ENCODE measurements at regions not wholly inside any gene's neighbourhood (a gene's known extent, or its start where the extent isn't known, plus 50 kb on each side); places are given as distances from the start of the nearest gene placed in this dataset.

DNA sequence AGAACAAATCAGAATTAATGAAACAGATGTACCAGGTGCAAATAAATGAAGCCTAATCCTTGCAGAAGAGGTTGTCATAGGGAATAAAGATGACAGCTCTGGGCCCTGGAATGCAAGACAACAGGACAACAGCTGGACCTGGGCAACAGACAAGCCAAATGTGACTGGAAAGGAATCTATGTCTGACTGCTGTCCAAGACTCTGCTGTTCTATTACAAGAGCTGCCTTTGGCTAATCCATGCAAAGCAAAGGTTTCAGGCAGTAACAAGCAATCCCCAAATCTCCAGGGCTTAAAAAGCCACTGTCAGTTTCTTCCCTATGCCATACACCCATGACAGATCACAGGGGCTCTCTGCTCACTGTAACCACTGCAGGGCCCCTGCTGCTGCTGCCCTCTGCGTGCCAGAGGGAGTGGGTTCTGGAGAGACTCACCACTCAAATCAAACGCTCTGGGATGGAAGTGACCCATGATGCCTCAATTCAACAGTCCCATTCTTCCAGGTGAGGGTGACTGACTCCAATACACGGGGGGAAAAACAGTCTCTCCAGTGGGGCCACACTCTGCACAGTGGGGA is 218.9 kb upstream of the SFSWAP start:
- Histone ChIP-seq H3K4me1 (peaks cover 15% of the 10 kb centered on the region), H3K4me3 (no peak overlapping the region), H3K36me3 (no peaks in the 10 kb centered on the region), H3K9me3 (no peaks in the 10 kb centered on the region), H3K27ac (no peak overlapping the region), H3K27me3 (no peaks in the 10 kb centered on the region)
- peak in 1 of 2 donors; percentile 15 for DNase-seq (ENCODE audit: low spot score in 2 of 2)
- WGBS: 89% methylated on average over 3 of the region's 3 CpGs
- TF ChIP-seq POLR2A (IDR thresholded peaks at IDR 0.05) (no peak), POLR2AphosphoS5 (IDR thresholded peaks at IDR 0.05) (no peak), EP300 (IDR thresholded peaks at IDR 0.05) (no peak)
- TF ChIP-seq, protein P1, sequence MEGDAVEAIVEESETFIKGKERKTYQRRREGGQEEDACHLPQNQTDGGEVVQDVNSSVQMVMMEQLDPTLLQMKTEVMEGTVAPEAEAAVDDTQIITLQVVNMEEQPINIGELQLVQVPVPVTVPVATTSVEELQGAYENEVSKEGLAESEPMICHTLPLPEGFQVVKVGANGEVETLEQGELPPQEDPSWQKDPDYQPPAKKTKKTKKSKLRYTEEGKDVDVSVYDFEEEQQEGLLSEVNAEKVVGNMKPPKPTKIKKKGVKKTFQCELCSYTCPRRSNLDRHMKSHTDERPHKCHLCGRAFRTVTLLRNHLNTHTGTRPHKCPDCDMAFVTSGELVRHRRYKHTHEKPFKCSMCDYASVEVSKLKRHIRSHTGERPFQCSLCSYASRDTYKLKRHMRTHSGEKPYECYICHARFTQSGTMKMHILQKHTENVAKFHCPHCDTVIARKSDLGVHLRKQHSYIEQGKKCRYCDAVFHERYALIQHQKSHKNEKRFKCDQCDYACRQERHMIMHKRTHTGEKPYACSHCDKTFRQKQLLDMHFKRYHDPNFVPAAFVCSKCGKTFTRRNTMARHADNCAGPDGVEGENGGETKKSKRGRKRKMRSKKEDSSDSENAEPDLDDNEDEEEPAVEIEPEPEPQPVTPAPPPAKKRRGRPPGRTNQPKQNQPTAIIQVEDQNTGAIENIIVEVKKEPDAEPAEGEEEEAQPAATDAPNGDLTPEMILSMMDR (IDR thresholded peaks at IDR 0.05): no peak

DNA sequence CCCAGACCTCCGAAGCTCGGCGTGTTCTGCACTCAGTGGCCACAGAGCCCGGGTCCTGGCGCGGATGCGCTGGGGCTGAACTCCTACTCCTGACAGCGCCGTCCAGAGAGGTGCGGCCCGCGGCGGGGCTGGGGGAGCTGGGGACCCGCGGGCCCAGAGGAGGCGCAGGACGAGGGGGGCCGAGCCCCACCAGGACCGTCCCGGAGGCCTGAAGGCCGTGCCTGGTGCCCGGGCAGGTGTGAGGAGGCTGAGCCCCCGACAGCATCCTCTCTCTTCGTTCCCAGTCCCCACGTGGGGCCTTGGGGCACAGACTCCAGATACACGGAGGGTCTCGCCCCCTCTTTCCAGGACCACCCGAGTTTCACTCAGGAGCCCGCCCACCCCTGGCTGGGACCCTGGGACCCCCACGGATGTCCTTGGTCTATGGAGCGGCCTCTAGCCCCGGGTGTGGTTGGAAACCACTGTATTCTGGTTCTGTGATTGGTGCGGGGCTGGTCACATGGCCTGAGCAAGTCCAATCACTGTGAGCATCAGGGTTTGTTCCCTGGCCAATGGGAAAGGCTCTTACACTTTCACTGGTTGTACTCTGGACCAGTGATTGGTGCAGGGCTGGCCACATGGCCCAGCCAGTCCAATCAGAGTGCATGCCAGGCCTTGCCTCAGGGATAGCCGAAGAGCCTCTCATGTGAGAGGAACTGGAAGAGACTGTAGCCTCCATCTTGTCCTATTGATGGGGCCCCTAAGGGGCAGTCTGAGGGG is 217.6 kb upstream of the SFSWAP start:
- TF ChIP-seq, protein P1 (IDR thresholded peaks at IDR 0.05): no peak
- no peak for TF ChIP-seq EP300 (IDR thresholded peaks at IDR 0.05)
- TF ChIP-seq POLR2A (IDR thresholded peaks at IDR 0.05): no peak
- TF ChIP-seq POLR2AphosphoS5 (IDR thresholded peaks at IDR 0.05): no peak
- Histone ChIP-seq H3K9me3 (no peaks in the 10 kb centered on the region), H3K36me3 (no peaks in the 10 kb centered on the region), H3K4me3 (no peak overlapping the region), H3K4me1 (peaks cover 12% of the 10 kb centered on the region), H3K27me3 (no peaks in the 10 kb centered on the region), H3K27ac (no peak overlapping the region)
- no peak for DNase-seq (ENCODE audit: low spot score in 2 of 2)
- 100% methylated on average over 3 of the region's 34 CpGs for WGBS

DNA sequence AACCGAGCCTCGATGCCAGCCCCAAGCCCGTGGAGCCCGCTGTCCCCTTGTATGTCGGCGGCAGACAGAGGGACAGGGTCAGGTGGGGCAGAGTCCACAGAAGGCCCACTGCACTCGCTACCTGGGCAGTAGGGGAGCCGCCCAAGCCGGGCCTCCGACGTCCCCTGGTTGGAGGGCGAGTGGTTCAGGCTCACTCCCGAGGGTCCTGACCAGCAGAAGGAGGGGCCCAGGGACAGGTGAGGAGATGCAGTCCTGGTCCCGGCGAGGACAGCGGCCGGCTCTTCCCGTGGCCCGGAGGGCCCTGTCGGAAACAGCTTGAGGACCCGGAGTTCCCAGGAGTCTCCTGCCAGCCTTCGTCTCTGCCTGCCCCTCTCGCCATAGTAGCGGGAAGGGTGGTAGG is 216.7 kb upstream of the SFSWAP start:
- H3K4me1 ChIP-seq: peaks cover 18% of the 10 kb centered on the region

DNA sequence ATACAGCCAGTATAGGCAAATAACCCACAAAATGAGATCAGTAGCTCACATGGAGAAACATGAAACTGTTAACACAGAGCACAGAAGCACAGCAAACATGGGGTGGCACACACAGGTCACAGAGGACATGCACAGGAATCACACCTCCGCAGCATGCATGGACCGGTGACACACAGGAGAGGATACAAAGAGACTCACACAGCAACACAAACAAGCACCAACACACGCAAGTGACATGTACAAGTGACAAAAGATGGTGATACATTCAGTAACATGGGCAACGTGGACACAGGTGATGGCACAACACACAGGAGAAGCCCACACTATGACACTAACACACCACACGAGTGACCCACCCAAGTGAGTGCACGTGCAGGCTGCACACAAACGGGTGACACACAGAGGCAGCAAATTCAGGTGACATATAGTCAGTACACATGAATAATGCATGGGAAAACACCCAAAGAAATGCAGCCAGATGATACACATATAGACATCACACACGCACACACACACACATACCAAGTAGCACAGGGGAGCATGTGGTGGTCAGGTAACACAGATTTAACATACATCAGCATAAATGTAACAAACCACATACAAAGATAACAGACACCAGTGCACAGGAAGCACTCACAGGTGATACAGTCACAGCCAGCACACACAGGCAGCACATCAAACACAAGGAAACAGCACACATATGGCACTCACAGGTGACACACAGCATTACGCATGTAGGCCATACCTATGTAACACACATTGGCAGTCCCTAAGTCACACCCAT is 216.0 kb upstream of the SFSWAP start:
- Histone ChIP-seq H3K27ac (no peak overlapping the region), H3K27me3 (no peaks in the 10 kb centered on the region), H3K9me3 (no peaks in the 10 kb centered on the region), H3K4me3 (no peak overlapping the region), H3K4me1 (peaks cover 23% of the 10 kb centered on the region), H3K36me3 (no peaks in the 10 kb centered on the region)
- TF ChIP-seq EP300 (IDR thresholded peaks at IDR 0.05): no peak
- TF ChIP-seq POLR2A (IDR thresholded peaks at IDR 0.05): no peak
- TF ChIP-seq, protein P1 (IDR thresholded peaks at IDR 0.05): no peak
- no peak for TF ChIP-seq POLR2AphosphoS5 (IDR thresholded peaks at IDR 0.05)
- WGBS: 88% methylated on average over 9 of the region's 9 CpGs
- no peak for DNase-seq (ENCODE audit: low spot score in 2 of 2)

More for the DNA sequence above, 216.7 kb upstream of the SFSWAP start:
- Histone ChIP-seq H3K27ac (no peak overlapping the region), H3K36me3 (no peaks in the 10 kb centered on the region), H3K4me3 (no peak overlapping the region), H3K9me3 (no peaks in the 10 kb centered on the region), H3K27me3 (no peaks in the 10 kb centered on the region)
- no peak for DNase-seq (ENCODE audit: low spot score in 2 of 2)
- TF ChIP-seq, protein P1 (IDR thresholded peaks at IDR 0.05): no peak
- no peak for TF ChIP-seq POLR2AphosphoS5 (IDR thresholded peaks at IDR 0.05)
- no peak for TF ChIP-seq EP300 (IDR thresholded peaks at IDR 0.05)
- TF ChIP-seq POLR2A (IDR thresholded peaks at IDR 0.05): no peak
- WGBS: 98% methylated on average over 11 of the region's 24 CpGs

DNA sequence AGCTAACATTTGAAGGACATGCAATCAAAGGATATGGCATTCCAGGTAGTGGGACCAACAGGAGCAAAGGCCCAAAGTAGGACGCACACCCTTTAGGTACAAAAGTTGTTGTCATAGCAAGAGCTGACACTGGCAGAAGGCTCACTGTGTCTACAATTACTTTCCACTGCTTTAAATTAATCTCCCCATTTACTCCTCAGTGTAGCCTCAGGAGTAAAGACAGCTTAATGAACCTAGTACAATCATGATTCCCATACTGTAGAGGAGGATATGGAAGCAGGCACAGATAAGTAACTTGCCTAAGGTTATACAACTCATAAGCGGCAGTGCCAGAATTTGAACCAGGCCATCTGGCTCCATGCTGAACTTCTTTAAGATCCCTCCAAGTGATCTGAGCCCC is 212.9 kb upstream of the SFSWAP start:
- H3K36me3 ChIP-seq: no peaks in the 10 kb centered on the region
- WGBS: 69% methylated on average over 2 of the region's 2 CpGs
- H3K9me3 ChIP-seq: no peaks in the 10 kb centered on the region
- no peak for DNase-seq (ENCODE audit: low spot score in 2 of 2)
- no peaks in the 10 kb centered on the region for H3K27me3 ChIP-seq
- TF ChIP-seq, protein P1 (IDR thresholded peaks at IDR 0.05): no peak
- TF ChIP-seq POLR2AphosphoS5 (IDR thresholded peaks at IDR 0.05) (no peak), POLR2A (IDR thresholded peaks at IDR 0.05) (no peak), EP300 (IDR thresholded peaks at IDR 0.05) (no peak)
- H3K27ac ChIP-seq: no peak overlapping the region
- H3K4me1 ChIP-seq: peaks cover 25% of the 10 kb centered on the region
- no peak overlapping the region for H3K4me3 ChIP-seq

All from suprapubic skin (tissue), 4 donors.